GM12892 (cell line): ENCODE measurements at regions not wholly inside any gene's neighbourhood (a gene's known extent, or its start where the extent isn't known, plus 50 kb on each side); places are given as distances from the start of the nearest gene placed in this dataset.

Source experiments
- POLR2A ChIP-seq: IDR thresholded peaks from 2 replicates; pipeline ENCODE4 v1.6.1; 2011; ENCODE audit warnings: low read depth, low read length, control low read depth
- POLR2AphosphoS5 ChIP-seq: IDR thresholded peaks from 2 replicates; pipeline ENCODE4 v1.6.1; 2011; ENCODE audit warnings: low read depth, low read length, control low read depth
- TAF1 ChIP-seq: IDR thresholded peaks from 2 replicates; pipeline ENCODE4 v1.6.1; 2011; ENCODE audit warnings: low read depth, mild to moderate bottlenecking, control low read depth, low read length, borderline replicate concordance

- TF ChIP-seq POLR2A (no peak), POLR2AphosphoS5 (no peak), TAF1 (no peak)
Observed at GRCh38 chr4:159884989-159885388, 782.1 kb downstream of the RAPGEF2 start.
